ENCODE measurements at regions not wholly inside any gene's neighbourhood (a gene's known extent, or its start where the extent isn't known, plus 50 kb on each side); places are given as distances from the start of the nearest gene placed in this dataset.

- TF ChIP-seq CTCF (IDR thresholded peaks at IDR 0.05) = no peak
- no peak for TF ChIP-seq POLR2A (IDR thresholded peaks at IDR 0.05)
These were observed 1156.5 kb downstream of the OLFM4 start for GRCh38 chr13:54185101-54185500.

Measured in tibial nerve (tissue), 3 donors.